BE2C (cell line): ENCODE measurements at regions not wholly inside any gene's neighbourhood (a gene's known extent, or its start where the extent isn't known, plus 50 kb on each side); places are given as distances from the start of the nearest gene placed in this dataset.
A peak's percentile ranks its signal among the peaks of the same experiment; 100 is the strongest.

Source experiments
- DNase-seq: peaks from one replicate; pipeline ENCODE4 v3.0.0-alpha.2; 2020
- H3K27me3 ChIP-seq: fragments of 250-450 bp; sonication (Bioruptor Pico); 2 replicates; pipeline ENCODE4 v1.5.1; 2020; ENCODE audit warnings: mild to moderate bottlenecking
- H3K36me3 ChIP-seq: fragments of 250-450 bp; sonication (Bioruptor Pico); 2 replicates; pipeline ENCODE4 v1.5.1; 2020; ENCODE audit warnings: mild to moderate bottlenecking
- H3K4me1 ChIP-seq: fragments of 250-450 bp; sonication (Bioruptor Pico); 2 replicates; pipeline ENCODE4 v1.5.1; 2020
- H3K4me3 ChIP-seq: 2 replicates; pipeline ENCODE4 v1.5.1; 2011; ENCODE audit warnings: low read depth, low read length
- H3K9me3 ChIP-seq: fragments of 250-450 bp; sonication (Bioruptor Pico); 2 replicates; pipeline ENCODE4 v1.5.1; 2020
- TF ChIP-seq, protein P1 (sequence below): IDR thresholded peaks from 2 replicates; pipeline ENCODE4 v1.5.1; 2012; ENCODE audit warnings: mild to moderate bottlenecking, low read depth, low read length

- DNase-seq, result no peak
- no peaks in the 10 kb centered on the region for H3K4me1 ChIP-seq
- no peaks in the 10 kb centered on the region for H3K27me3 ChIP-seq
- TF ChIP-seq, protein P1, sequence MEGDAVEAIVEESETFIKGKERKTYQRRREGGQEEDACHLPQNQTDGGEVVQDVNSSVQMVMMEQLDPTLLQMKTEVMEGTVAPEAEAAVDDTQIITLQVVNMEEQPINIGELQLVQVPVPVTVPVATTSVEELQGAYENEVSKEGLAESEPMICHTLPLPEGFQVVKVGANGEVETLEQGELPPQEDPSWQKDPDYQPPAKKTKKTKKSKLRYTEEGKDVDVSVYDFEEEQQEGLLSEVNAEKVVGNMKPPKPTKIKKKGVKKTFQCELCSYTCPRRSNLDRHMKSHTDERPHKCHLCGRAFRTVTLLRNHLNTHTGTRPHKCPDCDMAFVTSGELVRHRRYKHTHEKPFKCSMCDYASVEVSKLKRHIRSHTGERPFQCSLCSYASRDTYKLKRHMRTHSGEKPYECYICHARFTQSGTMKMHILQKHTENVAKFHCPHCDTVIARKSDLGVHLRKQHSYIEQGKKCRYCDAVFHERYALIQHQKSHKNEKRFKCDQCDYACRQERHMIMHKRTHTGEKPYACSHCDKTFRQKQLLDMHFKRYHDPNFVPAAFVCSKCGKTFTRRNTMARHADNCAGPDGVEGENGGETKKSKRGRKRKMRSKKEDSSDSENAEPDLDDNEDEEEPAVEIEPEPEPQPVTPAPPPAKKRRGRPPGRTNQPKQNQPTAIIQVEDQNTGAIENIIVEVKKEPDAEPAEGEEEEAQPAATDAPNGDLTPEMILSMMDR, result no peak
- no peaks in the 10 kb centered on the region for H3K9me3 ChIP-seq
- no peaks in the 10 kb centered on the region for H3K36me3 ChIP-seq
- H3K4me3 ChIP-seq, result no peak overlapping the region
Observed at GRCh38 chr11:31903225-31904074, 92.3 kb upstream of the PAX6 start.

- H3K36me3 ChIP-seq, result no peaks in the 10 kb centered on the region
- TF ChIP-seq, protein P1, result no peak
Observed at GRCh38 chr11:31902706-31903105, 91.6 kb upstream of the PAX6 start.

GRCh38 chr11:31895926-31896325 is 84.8 kb upstream of the PAX6 start:
- Histone ChIP-seq H3K4me3 (no peak overlapping the region), H3K27me3 (no peaks in the 10 kb centered on the region), H3K36me3 (no peaks in the 10 kb centered on the region), H3K4me1 (no peaks in the 10 kb centered on the region), H3K9me3 (no peaks in the 10 kb centered on the region)
- no peak for DNase-seq
- TF ChIP-seq, protein P1, result no peak

More at GRCh38 chr11:31902706-31903105, 91.6 kb upstream of the PAX6 start:
- DNase-seq, result no peak
- no peaks in the 10 kb centered on the region for H3K4me1 ChIP-seq
- no peaks in the 10 kb centered on the region for H3K9me3 ChIP-seq
- H3K4me3 ChIP-seq, result no peak overlapping the region
- no peaks in the 10 kb centered on the region for H3K27me3 ChIP-seq

DNA sequence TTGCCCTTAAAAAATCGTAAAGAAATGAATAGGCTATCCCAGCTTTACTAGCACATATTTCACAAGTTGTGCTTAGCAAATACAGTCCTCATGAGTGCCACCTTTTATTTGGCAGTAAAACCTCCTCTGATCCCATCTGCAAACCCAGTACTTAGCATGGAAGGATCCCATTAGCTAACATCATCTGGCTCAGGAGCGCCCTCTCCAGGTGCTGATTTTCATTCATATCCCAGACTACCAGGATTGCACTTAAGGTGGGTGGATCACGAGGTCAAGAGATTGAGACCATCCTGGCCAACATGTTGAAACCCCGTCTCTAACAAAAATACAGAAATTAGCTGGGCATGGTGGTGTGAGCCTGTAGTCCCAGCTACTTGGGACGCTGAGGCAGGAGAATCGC is 76.1 kb upstream of the PAX6 start:
- Histone ChIP-seq H3K9me3 (no peaks in the 10 kb centered on the region), H3K36me3 (no peaks in the 10 kb centered on the region), H3K27me3 (no peaks in the 10 kb centered on the region), H3K4me1 (no peaks in the 10 kb centered on the region), H3K4me3 (no peak overlapping the region)
- DNase-seq, result peak; percentile 16
- TF ChIP-seq, protein P1, result peak; percentile 13; the same call in 1 of the 2 replicates

DNA sequence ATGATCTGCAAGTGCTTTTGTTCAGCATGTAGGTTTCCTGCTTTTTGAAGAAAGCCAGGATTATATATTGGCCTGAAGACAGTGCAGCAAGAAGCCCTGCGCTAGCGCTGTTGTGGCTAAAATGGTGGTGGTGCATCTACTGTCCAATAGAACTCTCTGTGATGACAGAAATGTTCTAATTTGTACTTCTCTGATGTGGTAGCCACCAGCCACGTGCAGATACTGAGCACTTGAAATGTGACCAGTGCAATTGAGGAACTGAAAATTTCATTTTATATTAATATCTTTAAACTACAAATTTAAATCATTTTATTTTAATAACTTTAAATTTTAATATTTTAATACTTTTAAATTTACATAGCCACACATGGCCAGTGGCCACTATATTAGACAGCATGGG is 73.0 kb upstream of the PAX6 start:
- Histone ChIP-seq H3K36me3 (no peaks in the 10 kb centered on the region), H3K4me1 (no peaks in the 10 kb centered on the region), H3K9me3 (no peaks in the 10 kb centered on the region), H3K27me3 (no peaks in the 10 kb centered on the region), H3K4me3 (no peak overlapping the region)
- no peak for DNase-seq
- TF ChIP-seq, protein P1, result no peak

GRCh38 chr11:31883435-31883834 is 72.3 kb upstream of the PAX6 start:
- Histone ChIP-seq H3K4me3 (no peak overlapping the region), H3K9me3 (no peaks in the 10 kb centered on the region), H3K27me3 (no peaks in the 10 kb centered on the region), H3K4me1 (no peaks in the 10 kb centered on the region), H3K36me3 (no peaks in the 10 kb centered on the region)
- TF ChIP-seq, protein P1, result no peak
- DNase-seq, result no peak
